ENCODE measurements at regions not wholly inside any gene's neighbourhood (a gene's known extent, or its start where the extent isn't known, plus 50 kb on each side); places are given as distances from the start of the nearest gene placed in this dataset.

DNA sequence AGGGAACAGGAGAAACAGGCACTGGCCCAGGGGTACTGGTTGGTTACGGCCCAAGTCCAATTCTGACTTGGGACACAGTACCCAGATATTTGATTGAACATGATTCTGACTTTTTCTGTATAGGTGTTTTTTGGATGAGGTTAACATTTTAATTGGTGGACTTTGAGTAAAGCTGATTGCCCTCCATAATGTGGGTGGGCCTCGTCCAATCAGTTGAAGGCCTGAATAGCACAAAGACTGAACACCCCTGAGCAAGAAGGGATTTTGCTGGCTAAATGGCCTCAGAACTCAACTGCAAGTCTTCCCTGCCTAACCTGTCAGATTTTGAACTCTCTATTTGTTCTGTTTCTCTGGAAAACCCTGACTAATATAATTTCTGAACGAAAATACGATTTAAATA is 222.6 kb downstream of the TEX36 start:
- TF ChIP-seq, protein P1, sequence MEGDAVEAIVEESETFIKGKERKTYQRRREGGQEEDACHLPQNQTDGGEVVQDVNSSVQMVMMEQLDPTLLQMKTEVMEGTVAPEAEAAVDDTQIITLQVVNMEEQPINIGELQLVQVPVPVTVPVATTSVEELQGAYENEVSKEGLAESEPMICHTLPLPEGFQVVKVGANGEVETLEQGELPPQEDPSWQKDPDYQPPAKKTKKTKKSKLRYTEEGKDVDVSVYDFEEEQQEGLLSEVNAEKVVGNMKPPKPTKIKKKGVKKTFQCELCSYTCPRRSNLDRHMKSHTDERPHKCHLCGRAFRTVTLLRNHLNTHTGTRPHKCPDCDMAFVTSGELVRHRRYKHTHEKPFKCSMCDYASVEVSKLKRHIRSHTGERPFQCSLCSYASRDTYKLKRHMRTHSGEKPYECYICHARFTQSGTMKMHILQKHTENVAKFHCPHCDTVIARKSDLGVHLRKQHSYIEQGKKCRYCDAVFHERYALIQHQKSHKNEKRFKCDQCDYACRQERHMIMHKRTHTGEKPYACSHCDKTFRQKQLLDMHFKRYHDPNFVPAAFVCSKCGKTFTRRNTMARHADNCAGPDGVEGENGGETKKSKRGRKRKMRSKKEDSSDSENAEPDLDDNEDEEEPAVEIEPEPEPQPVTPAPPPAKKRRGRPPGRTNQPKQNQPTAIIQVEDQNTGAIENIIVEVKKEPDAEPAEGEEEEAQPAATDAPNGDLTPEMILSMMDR (conservative IDR thresholded peaks at IDR 0.05): no peak
- TF ChIP-seq ZFX (IDR thresholded peaks at IDR 0.05): no peak
